SK-MEL-5 (cell line): ENCODE measurements at regions not wholly inside any gene's neighbourhood (a gene's known extent, or its start where the extent isn't known, plus 50 kb on each side); places are given as distances from the start of the nearest gene placed in this dataset.
"Not testable (repeated sequence)": the region's sequence is repeated elsewhere in the genome, so short reads cannot be mapped to it uniquely, and the experiment has no call there.

Experiments
- DNase-seq: peaks from one replicate; pipeline ENCODE4 v3.0.0-alpha.2; 2016; ENCODE audit warnings: low read depth, low spot score
- in situ Hi-C: cut with HindIII; loops from 2 replicates; pipeline ENCODE4 v1.10.0; 2016; ENCODE audit warnings: low sequenced_read_pairs, high pct_unique_total_duplicates, low pct_unique_long_range_greater_than_20kb

DNA sequence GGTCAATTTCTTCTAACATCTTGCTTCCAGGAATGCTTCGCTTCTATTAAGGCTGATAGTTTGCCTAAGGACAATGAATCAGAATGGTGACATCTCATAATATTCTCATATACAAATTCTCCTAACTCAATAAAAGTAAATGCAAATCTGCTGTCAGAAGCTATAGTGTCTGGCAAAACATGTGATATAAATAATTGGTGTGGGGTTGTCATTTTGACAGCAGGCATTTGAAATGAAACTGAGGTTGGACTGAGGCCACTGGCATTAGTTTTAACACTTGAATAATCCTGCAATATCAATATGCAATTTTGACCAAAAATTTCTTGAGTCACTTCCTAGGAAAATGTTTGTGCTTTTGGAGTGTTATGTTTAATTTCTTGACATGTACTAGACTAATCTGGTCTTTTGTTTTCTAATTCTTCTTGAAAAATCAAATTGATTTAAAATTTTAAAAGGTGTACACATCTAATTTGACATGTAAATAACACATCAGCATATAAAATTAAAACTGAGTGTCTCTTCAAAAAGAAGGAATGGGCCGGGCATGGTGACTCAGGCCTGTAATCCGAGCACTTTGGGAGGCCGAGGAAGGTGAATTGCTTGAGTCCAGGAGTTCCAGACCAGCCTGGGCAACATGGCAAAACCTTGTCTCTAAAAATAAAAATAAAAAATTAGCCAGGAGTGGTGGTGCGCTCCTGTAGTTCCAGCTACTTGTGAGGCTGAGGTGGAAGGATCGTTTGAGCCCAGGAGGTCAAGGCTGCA is 92.3 kb upstream of the BTG1 start:
- no peak for DNase-seq
- in situ Hi-C loops: no loop called here

DNA sequence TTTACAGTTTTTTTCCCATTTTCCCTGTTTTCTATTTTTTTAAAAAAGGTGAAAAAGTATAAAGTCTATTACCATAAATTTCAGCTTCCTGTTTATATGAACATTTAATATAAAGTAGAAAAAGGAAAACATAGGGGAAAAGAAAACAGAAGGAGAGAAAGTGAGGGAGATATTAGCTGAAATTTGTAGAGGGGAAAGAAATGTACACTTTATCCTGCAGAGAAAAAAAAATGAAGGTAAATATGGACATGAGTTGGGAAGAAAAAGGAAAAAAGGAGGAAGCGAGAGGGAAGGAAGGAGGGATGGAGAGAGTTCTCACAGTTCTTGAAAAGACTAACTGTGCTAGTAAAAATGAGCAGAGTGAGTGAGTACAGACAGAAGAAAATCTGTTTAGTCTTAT is 91.6 kb upstream of the BTG1 start:
- no peak for DNase-seq
- in situ Hi-C loops: no loop called here

DNA sequence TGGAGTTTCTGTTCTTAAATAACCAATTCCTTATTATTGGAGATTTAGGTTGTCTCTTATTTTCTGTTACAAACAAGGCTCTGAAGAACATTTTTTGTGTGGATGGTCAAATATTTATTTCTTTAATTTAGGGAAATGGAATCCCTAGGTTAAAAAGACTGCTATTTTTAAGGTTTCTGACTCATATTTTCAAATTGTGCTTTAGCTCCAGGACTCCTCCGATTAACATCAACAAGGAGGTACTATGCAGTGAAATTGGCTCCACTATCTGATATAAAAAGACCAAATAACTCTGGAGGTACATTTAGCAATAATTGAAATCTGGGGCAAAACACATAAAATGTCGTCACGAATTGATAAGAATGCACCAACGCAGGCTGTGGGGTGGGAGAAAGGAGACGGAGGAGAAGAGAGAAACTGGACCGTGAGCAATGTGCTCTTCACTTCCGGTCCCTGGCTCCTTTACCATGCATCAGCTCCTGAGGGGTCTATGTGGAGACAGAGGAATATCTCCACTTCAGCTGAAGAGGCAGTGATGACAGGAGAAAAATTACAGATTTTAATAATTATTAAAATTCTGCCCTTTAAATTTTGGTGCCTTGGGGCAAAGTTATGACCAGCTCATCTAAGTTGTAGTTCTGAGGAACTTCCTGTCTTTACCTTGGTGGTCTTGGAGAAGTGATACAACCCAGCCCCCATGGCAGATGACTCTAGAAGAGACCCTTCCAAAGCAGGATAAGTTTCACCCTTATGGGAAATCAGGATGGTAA is 90.2 kb upstream of the BTG1 start:
- DNase-seq: no peak
- in situ Hi-C loops: no loop called here

DNA sequence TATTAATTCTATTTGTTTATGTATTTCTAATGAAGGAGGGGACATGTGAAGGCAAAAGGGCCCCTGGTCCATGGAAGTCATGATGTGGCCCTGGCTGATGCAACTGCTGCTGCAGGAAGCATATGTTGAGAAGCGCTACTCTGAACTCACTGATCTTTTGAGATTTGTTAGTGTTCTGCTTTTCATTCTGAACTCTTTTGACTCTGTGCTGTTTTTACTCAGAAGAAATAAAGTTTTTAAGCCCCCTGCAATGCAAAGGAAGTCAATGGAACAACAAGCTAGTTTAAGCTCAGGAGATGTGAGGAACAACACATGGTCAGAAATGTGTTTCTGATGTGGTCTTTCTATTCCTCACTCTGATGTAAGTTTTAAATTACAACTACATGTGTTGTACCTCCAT is 88.9 kb upstream of the BTG1 start:
- DNase-seq: no peak
- in situ Hi-C loops: no loop called here

DNA sequence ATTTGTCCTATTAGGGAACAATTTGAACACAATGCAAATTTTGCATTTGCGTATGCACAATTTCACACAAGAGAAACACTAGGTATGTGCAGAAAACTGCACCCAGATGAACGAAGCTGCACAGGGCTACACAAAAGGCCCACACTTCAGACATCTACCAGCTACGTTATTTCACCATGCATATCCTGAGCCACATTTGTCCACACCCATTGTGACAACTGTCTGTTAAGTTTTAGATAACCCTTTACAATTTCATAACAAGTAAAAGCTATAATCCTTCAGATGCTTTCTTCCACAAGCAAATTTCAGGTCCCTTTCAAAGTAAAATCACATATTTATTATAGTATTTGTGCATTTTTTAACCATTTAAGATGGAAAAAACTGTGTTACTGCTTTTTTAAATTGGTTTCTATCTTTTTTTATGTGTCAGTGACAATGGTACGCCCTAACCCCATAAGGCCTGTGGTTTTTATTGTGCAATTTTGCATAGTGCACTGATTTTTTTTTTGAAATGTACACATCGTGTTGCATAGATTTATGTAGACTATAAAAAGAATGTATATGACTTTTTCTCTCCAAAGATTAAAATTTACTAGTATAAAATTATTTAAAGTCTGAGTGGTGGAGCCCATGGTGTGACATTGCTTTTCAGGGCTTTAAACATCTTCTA is 87.8 kb upstream of the BTG1 start:
- no peak for DNase-seq
- in situ Hi-C loops: no loop called here

DNA sequence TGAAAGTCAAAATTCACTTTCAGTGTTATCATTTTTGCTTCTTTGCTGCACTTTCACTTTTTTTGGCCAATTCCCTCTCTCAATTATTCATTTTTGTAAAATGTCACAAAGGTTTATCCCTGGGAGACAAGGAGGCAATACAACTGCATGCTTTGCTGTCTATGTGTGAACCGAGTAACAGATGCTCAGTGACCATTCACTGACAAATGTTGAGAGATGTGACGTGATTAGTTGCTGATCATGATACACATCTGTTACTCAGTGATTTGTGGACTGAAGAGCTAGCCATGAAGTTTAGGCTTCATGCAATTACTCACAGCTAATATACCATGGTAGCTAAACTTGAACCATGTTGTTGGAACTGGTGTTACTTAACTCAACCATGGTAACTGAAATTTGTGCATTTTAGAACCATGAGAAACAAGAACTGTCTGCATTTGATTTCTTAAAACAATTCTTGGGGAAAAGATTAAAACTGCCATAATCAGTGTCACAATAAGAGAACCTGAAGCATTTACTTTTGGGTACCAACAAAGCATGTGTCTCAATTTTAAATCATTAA is 86.8 kb upstream of the BTG1 start:
- in situ Hi-C loops, DNase-seq: not testable (repeated sequence)

DNA sequence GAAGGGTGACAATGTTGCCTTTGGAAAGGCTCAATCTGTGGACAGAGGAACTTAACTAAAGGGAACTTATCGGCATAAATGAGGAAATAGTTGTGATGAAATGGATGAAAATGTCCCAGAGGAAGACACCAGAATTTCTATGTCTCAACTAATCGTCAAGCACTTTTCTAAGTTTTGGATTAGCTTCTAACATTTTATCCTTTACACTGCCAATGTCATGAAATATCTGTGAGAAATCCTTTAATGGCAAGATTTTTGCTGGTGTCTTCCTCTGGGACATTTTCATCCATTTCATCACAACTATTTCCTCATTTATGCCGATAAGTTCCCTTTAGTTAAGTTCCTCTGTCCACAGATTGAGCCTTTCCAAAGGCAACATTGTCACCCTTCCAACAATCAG is 86.3 kb upstream of the BTG1 start:
- in situ Hi-C loops, DNase-seq: not testable (repeated sequence)

DNA sequence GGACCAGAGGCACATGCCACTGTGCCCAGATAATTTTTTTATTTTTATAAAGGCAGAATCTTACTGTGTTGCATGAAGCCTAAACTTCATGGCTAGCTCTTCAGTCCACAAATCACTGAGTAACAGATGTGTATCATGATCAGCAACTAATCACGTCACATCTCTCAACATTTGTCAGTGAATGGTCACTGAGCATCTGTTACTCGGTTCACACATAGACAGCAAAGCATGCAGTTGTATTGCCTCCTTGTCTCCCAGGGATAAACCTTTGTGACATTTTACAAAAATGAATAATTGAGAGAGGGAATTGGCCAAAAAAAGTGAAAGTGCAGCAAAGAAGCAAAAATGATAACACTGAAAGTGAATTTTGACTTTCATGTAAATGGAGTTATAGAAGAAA is 85.9 kb upstream of the BTG1 start:
- DNase-seq, in situ Hi-C loops: not testable (repeated sequence)

DNA sequence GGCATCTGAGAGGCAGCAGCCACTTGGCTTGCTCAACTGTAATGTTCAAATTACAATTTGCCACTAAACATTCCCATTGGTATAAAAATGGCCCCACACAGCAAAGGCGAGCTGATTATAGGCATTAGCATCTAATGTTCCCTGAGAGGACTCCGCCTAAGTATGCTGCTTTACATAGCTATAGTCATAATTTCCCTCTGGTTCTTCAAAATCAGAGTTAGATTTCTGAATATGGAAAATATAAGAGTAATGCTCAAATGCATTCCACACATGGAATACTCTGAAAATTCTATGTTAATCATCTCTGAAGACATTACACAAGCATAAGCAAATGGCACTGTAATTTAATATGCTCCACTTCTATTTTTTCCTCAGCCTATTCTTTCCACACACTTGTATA is 83.7 kb upstream of the BTG1 start:
- in situ Hi-C loops: no loop called here
- no peak for DNase-seq

DNA sequence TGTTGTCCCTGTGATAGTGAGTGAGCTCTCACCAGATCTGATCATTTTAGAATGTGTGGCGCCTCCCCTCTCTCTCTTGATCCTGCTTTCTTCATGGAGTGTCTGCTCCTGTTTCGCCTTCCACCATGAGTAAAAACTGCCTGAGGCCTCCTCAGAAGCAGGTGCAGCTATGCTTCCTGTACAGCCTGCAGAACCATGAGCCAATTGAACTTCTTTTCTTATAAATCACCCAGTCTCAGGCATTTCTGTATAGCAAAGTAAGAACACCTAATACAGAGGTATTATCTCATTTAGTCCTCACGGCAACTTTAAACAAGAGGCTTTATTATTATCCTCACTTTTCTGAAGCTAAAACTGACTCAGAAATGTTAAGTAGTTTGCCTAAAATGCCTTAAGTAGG is 81.3 kb upstream of the BTG1 start:
- DNase-seq: no peak
- in situ Hi-C loops: no loop called here

DNA sequence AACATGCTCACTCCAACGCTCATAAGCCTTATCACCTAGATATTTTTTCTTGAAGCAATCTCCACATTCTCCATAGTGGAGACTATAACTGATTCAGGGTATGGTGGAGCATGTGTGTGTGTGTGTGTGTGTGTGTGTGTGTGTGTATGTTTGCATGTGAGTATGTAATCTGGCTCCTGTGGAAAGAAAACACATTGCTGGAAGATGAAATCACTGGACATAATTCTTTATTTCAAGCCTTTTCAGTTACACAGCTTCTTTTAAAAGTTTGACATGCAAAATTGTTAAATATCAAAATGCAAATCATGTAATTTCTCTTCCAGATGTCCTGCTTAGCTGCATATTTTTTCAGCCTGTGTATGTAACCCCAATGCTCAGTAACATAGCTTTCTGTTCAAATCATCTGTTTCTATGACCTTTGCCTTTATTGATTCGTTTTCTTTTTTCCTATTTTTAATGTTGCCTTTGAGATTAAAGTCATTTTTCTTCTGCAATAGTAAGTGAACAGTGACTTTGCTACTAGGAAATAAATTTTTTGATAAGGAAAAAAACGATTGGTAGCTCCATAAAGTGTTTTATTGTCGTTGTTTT is 80.5 kb upstream of the BTG1 start:
- DNase-seq: no peak
- in situ Hi-C loops: no loop called here

DNA sequence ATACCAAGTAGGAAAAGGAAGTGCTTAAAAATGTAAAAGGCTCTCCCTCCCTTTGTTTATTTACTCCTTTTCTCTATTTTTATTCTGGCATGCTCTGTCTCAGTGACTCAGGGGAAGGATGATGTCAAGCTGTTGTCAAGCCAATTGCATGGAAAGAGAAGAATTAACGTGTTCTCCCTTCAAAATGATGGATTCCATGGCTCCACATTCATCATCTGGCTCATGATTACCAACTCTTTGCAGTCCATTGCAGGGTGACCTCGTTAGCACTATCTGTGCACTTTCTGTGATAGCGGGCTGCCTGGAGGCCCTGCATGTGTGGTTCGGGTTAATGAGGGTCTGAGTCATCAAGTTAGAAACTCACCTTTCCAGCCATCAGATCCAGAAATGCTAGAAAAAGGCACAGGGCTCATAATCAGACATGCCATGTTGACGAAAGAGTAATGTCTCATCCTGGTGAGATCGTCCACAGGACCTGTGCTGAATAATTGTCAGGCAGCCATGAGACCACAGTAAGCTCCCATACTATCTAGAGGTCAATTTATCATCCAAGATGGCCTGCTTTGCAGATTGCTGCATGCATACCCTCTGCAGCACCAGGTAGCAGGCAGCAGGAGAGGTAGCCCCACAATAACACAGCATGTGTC is 79.2 kb upstream of the BTG1 start:
- in situ Hi-C loops: no loop called here
- no peak for DNase-seq

DNA sequence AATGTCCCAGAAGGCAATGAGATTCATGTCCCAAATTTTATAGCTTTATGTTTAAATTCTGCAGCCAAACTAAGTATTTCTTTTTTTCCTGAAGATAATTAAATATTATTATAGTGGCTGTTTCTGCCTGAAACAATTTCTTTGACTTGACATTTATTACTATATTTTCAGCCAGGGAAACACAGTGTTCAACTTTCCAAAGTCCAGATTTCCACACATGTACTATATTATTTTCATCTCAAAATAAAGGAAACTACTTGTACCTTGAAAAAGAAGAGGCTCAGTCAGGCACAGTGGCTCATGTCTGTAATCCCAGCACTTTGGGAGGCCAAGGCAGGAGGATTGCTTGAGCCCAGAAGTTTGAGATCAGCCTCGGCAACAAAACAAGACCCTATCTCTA is 77.8 kb upstream of the BTG1 start:
- in situ Hi-C loops: no loop called here
- no peak for DNase-seq

DNA sequence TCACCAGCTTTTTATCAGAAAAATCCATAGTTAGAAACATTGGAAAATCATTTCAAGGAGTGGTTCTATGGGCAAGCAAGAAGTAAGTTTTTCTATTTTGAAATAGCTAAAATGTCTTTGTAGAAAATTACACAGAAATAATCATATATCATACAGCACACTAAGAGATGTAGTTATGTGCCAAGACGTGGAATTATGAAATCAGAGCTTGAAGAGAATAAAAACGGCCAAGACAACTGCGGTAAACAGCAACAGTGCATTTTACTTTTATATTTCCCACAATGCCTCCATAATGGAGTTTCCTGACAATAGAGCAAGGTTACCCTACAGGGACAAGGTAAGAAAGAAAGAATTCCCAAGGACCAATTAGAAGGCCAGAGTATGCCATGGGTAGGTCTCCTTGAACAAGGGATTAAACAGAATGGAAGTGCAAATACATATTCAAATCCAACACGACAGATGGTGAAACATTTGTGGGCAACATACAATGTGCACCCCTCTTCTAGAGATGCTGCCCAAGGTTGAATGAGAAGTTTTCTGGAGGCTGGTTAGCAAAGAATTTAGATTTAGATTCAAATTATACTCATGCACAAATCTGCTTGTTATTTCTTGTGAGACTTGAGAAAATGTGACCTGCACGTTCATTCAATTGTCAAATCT is 76.1 kb upstream of the BTG1 start:
- DNase-seq: no peak
- in situ Hi-C loops: no loop called here

DNA sequence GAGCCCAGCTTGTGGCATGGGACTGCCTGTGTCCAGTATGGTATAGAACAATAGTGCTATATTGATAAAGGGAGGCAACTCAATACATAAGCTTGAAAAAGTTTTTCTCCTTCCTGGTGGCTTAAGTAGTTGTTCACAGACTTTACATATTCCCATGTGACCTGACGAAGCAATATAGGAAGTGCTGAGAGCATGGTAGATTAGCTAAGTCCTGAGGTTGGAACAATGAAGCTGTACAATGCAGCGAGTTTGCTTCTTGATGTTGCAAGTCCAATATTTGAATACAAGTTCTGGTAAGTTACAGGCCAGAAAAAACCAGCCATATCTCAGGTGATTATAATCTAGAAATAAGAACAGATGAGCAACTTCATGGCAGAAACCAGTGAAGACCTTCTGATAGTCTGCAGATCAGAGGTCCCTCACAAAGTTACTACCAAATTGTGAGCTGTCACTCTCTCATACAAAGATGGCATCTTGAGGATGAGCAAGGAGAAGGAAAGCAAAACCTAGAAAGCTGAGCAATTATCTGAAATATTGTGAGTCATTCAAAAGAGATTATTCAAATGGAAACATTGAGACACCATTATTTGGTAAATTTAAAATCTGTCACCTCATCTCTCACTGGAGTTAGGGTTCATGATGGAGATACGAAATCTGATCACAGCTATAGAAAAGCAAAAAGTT is 72.9 kb upstream of the BTG1 start:
- DNase-seq: no peak
- in situ Hi-C loops: no loop called here

DNA sequence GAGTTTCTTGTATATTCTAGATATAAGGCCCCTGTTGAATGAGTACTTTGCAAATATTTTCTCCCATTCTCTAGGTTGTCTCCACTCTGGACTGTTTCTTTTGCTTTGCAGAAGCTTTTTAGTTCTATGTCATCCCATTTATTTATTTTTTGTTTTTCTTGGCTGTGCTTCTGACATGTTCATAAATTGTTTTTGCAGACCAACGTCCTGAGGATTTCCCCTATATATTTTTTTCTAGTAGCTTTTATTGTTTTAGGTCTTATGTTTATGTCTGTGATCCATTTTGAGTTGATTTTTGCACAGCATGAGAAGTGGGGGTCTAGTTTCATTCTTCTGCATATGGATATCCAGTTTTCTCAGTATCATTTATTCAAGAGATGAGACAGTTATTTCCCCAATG is 70.4 kb upstream of the BTG1 start:
- DNase-seq: no peak
- in situ Hi-C loops: no loop called here

DNA sequence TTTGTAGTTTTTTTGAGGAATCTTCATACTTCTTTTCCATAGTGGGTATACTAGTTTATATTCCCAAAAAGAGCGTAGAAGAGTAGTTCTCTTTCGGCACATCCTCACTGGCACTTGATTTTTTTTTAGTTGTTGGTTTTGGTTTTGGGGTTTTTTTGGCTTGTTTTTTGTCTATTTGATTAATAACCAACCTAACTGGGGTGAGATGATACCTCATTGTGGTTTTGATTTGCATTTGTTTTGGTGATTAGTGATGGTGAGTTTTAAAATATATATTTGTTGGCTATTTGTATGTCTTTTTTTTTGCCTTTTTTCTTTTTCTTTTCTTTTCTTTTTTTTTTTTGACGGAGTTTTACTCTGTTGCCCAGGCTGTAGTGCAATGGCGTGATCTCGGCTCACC is 69.7 kb upstream of the BTG1 start:
- DNase-seq: no peak
- in situ Hi-C loops: no loop called here
